GM21526 (cell line): ENCODE measurements at regions not wholly inside any gene's neighbourhood (a gene's known extent, or its start where the extent isn't known, plus 50 kb on each side); places are given as distances from the start of the nearest gene placed in this dataset.
"Not testable (repeated sequence)": the region's sequence is repeated elsewhere in the genome, so short reads cannot be mapped to it uniquely, and the experiment has no call there.

Experiments
- ATAC-seq: cut with Tn5 transposase; IDR thresholded peaks from one replicate; pipeline ENCODE4 v1.9.1; 2021; ENCODE audit warnings: moderate library complexity; ENCODE audit not compliant: unreplicated experiment, low FRiP score

- ATAC-seq, result no peak
These were observed 421.0 kb downstream of the RND3 start for GRCh38 chr2:150066490-150066889.

- ATAC-seq, result no peak
These were observed 423.4 kb downstream of the RND3 start for GRCh38 chr2:150063931-150064548.

- no peak for ATAC-seq
These were observed 424.0 kb downstream of the RND3 start for GRCh38 chr2:150063432-150063889.

GRCh38 chr2:150062416-150062815 is 425.1 kb downstream of the RND3 start:
- ATAC-seq, result no peak

GRCh38 chr2:150060341-150060740 is 427.1 kb downstream of the RND3 start:
- ATAC-seq, result no peak

GRCh38 chr2:150059676-150060075 is 427.8 kb downstream of the RND3 start:
- ATAC-seq, result not testable (repeated sequence)

GRCh38 chr2:150052457-150052856 is 435.0 kb downstream of the RND3 start:
- ATAC-seq, result no peak

- ATAC-seq, result no peak
These were observed 436.5 kb downstream of the RND3 start for GRCh38 chr2:150051004-150051403.

- ATAC-seq, result no peak
These were observed 437.4 kb downstream of the RND3 start for GRCh38 chr2:150050036-150050435.

- no peak for ATAC-seq
These were observed 439.7 kb downstream of the RND3 start for GRCh38 chr2:150047620-150048222.

GRCh38 chr2:150046810-150047209 is 440.7 kb downstream of the RND3 start:
- ATAC-seq, result no peak

- ATAC-seq, result no peak
These were observed 441.3 kb downstream of the RND3 start for GRCh38 chr2:150046211-150046610.

- ATAC-seq, result no peak
These were observed 441.9 kb downstream of the RND3 start for GRCh38 chr2:150045601-150046000.

- ATAC-seq, result no peak
These were observed 444.3 kb downstream of the RND3 start for GRCh38 chr2:150043172-150043500.

GRCh38 chr2:150042500-150043171 is 444.8 kb downstream of the RND3 start:
- no peak for ATAC-seq

- ATAC-seq, result no peak
These were observed 445.6 kb downstream of the RND3 start for GRCh38 chr2:150041722-150042425.

- no peak for ATAC-seq
These were observed 449.0 kb upstream of the MMADHC start for GRCh38 chr2:150036622-150037021.

- ATAC-seq, result no peak
These were observed 447.1 kb upstream of the MMADHC start for GRCh38 chr2:150034665-150035064.

- ATAC-seq, result no peak
These were observed 443.0 kb upstream of the MMADHC start for GRCh38 chr2:150030436-150031190.

- no peak for ATAC-seq
These were observed 440.7 kb upstream of the MMADHC start for GRCh38 chr2:150028322-150028721.

GRCh38 chr2:150027164-150027563 is 439.6 kb upstream of the MMADHC start:
- no peak for ATAC-seq
